ENCODE measurements at regions not wholly inside any gene's neighbourhood (a gene's known extent, or its start where the extent isn't known, plus 50 kb on each side); places are given as distances from the start of the nearest gene placed in this dataset.

DNA sequence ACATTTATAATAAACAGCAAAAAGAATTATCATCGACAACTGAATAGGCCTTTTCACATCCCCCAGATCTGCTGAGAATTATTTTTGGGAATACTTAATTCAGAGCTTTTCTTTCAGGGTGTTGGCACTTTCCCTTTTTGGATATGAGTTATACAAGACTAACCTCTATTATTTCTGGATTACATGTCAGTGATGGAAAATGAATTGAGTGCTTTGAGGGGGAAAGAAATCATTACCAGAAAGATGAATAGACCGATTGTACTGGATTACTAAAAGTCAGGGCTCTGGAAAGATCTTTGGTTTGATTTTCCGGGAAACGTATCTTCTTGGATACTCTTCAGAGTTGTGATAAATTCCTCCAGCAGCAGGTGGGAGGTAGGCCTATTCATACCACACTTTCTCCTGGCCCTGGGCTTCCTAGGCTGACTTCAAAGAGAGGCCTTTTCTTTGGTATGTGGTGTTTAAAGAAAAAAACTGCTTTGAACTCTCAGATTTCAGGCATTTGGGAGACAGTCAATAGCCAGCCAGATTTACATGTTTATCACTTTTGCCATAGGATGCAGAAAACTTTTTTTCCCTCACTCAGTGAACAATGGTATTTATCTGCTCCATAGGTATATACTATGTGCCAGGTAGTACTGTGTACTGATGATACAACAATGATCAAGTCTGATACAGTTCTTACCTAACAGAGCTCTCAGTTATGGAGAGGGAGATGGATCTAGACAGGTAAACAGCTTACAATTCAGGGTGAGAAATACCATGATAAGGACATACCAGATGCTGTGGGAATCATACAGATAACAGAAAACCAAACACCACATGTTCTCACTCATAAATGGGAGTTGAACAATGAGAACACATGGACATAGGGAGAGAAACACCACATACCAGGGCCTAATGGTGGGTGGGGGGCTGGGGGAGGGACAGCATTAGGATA is 63.3 kb upstream of the ACTR3 start:
- H3F3A ChIP-seq (ENCODE audit: insufficient read depth, low read depth), result peaks cover 7% of the 10 kb centered on the region; the same call in 1 of the 2 replicates
- H3K36me3 ChIP-seq (ENCODE audit: low read depth), result no peaks in the 10 kb centered on the region
- no peak overlapping the region for H3K4me2 ChIP-seq
- H4K20me1 ChIP-seq (ENCODE audit: insufficient read depth), result no peaks in the 10 kb centered on the region
- no peaks in the 10 kb centered on the region for H3K79me2 ChIP-seq (ENCODE audit: low read depth)
- no peak for DNase-seq
- ChIA-PET POLR2A (ENCODE audit: unreplicated experiment) (no interaction called here), CTCF (no interaction called here)
- no peaks in the 10 kb centered on the region for H3K9me3 ChIP-seq (ENCODE audit: insufficient read depth, low read depth)
- no peaks in the 10 kb centered on the region for H3K27me3 ChIP-seq (ENCODE audit: insufficient read depth, low read depth)
- no TSS peak for BruUV-seq (replicated peaks)
- TF ChIP-seq, protein P1, sequence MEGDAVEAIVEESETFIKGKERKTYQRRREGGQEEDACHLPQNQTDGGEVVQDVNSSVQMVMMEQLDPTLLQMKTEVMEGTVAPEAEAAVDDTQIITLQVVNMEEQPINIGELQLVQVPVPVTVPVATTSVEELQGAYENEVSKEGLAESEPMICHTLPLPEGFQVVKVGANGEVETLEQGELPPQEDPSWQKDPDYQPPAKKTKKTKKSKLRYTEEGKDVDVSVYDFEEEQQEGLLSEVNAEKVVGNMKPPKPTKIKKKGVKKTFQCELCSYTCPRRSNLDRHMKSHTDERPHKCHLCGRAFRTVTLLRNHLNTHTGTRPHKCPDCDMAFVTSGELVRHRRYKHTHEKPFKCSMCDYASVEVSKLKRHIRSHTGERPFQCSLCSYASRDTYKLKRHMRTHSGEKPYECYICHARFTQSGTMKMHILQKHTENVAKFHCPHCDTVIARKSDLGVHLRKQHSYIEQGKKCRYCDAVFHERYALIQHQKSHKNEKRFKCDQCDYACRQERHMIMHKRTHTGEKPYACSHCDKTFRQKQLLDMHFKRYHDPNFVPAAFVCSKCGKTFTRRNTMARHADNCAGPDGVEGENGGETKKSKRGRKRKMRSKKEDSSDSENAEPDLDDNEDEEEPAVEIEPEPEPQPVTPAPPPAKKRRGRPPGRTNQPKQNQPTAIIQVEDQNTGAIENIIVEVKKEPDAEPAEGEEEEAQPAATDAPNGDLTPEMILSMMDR (conservative IDR thresholded peaks at IDR 0.05), result no peak
- no peak for TF ChIP-seq EZH2 (IDR thresholded peaks at IDR 0.05; ENCODE audit: low read depth)
- H3K4me1 ChIP-seq (replicated peaks; ENCODE audit: insufficient read depth), result peaks cover 10% of the 10 kb centered on the region
- no peak overlapping the region for H2AFZ ChIP-seq
- no peak overlapping the region for H3K4me3 ChIP-seq
- intact Hi-C loops (cut with micrococcal nuclease; ENCODE audit: unreplicated experiment), result no loop called here
- H3K27ac ChIP-seq, result no peak overlapping the region
- H3K9me2 ChIP-seq (ENCODE audit: insufficient read depth), result no peaks in the 10 kb centered on the region

DNA sequence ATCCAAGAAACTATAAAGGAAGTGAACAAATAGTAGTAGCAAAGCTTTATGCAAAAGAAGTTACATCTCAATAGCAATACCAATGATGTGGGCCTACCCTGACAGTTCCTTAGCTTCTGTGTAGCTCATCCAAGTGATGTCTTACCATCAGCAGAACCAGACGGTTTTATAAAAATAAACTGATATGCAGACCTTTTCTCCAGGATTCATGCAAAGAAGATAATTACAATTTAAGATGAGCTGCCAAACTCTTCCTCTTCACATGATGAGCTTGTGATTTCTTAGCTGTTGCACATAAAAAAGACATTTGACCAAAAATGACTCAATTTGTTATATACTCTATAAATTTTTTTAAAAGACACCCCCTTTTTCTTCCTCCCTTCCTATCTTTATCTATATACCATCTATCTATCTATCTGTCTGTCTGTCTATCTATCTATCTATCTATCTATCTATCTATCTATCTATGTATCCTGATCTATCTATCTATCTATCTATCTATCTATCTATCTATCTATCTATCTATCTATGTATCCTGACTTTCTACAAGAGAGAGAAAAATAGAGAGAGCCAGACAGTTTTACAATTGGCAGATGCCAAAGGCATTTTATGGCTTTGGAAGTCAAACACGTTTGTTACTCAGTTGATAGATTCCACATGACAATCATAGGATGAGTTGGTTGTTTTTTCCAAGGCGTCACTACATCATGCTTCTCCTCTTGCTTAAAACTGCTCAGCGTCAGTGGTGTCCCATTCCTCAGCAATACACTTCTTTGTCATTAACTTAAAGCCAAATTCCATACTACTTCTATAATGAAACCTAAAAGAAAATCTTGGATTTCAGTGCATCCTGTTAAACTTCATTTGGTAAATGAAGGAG is 65.9 kb upstream of the ACTR3 start:
- POLR2A ChIA-PET (ENCODE audit: unreplicated experiment), result no interaction called here
- peaks cover 5% of the 10 kb centered on the region for H3K4me1 ChIP-seq (replicated peaks; ENCODE audit: insufficient read depth)
- H4K20me1 ChIP-seq (ENCODE audit: insufficient read depth), result no peaks in the 10 kb centered on the region

More for the DNA sequence above, 65.9 kb upstream of the ACTR3 start:
- BruUV-seq (replicated peaks), result no TSS peak
- no peak overlapping the region for H3K4me3 ChIP-seq
- no peaks in the 10 kb centered on the region for H3K36me3 ChIP-seq (ENCODE audit: low read depth)
- intact Hi-C loops (cut with micrococcal nuclease; ENCODE audit: unreplicated experiment), result no loop called here
- H3F3A ChIP-seq (ENCODE audit: insufficient read depth, low read depth), result peaks cover under 1% of the 10 kb centered on the region; the same call in 1 of the 2 replicates
- H3K27ac ChIP-seq, result no peak overlapping the region
- H3K79me2 ChIP-seq (ENCODE audit: low read depth), result no peaks in the 10 kb centered on the region
- H3K4me2 ChIP-seq, result no peak overlapping the region
- no peak for TF ChIP-seq EZH2 (IDR thresholded peaks at IDR 0.05; ENCODE audit: low read depth)
- TF ChIP-seq, protein P1 (conservative IDR thresholded peaks at IDR 0.05), result no peak
- no peaks in the 10 kb centered on the region for H3K9me2 ChIP-seq (ENCODE audit: insufficient read depth)
- H3K27me3 ChIP-seq (ENCODE audit: insufficient read depth, low read depth), result no peaks in the 10 kb centered on the region
- CTCF ChIA-PET, result no interaction called here
- no peaks in the 10 kb centered on the region for H3K9me3 ChIP-seq (ENCODE audit: insufficient read depth, low read depth)
- DNase-seq, result no peak
- no peak overlapping the region for H2AFZ ChIP-seq

Data from PC-9 (cell line).